K562 (cell line): ENCODE measurements at regions not wholly inside any gene's neighbourhood (a gene's known extent, or its start where the extent isn't known, plus 50 kb on each side); places are given as distances from the start of the nearest gene placed in this dataset.

ENCODE experiments used
- BACH1 ChIP-seq: fragments of 200-800 bp; sonication (Bioruptor generic); IDR thresholded peaks from 2 replicates; pipeline ENCODE4 v1.6.1; 2016; ENCODE audit warnings: missing genetic modification characterization, missing compliant biosample characterization
- CBX2 ChIP-seq: fragments of 200-600 bp; sonication (generic); IDR thresholded peaks from one replicate; pipeline ENCODE4 v1.6.1; 2012; ENCODE audit warnings: mild to moderate bottlenecking, low read length, inconsistent platforms; ENCODE audit not compliant: insufficient read depth, poor library complexity, severe bottlenecking
- EZH2 ChIP-seq: IDR thresholded peaks from 2 replicates; pipeline ENCODE4 v1.6.1; 2012; ENCODE audit warnings: low read depth, mild to moderate bottlenecking, inconsistent platforms, low read length, borderline replicate concordance
- SREBF2 ChIP-seq: sonication (generic); formaldehyde crosslinking; IDR thresholded peaks from 2 replicates; pipeline ENCODE4 v1.4.0; 2020; ENCODE audit warnings: mild to moderate bottlenecking, missing genetic modification reagents

DNA sequence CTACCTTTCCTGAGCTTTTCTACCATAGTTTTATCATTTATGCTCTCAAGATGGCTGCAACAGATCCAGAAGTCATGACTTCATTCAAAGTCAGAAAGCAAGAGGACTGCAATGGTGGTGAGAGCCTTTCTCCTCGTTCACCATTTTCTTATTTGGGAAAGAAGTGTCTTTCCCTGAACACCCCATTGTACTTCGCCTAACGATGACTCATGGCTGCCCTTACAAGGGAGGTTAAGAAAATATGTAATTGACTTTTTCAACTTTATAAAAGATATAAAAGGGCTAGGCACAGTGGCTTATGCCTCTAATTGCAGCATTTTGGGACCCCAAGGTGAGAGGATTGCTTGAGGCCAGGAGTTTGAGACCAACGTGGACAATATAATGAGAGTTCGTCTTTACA is 541.7 kb downstream of the METTL15 start:
- TF ChIP-seq CBX2 (no peak), EZH2 (no peak), SREBF2 (CRISPR knock-in tag) (no peak), BACH1 (tag) (no peak)
